HCT116 (cell line): ENCODE measurements at regions not wholly inside any gene's neighbourhood (a gene's known extent, or its start where the extent isn't known, plus 50 kb on each side); places are given as distances from the start of the nearest gene placed in this dataset.

Experiments used
- ATAC-seq: fragments of 200-7000 bp; cut with Tn5 transposase; 2 replicates; pipeline ENCODE4 v1.9.1; 2020; ENCODE audit warnings: mild to moderate bottlenecking, moderate library complexity
- BruUV-seq: library from RNA; stranded (reverse); fragments of 400-500 nt; replicated peaks from 2 replicates; lab custom pipeline; 2021; lab: Mats Ljungman, UMichigan
- CTCF ChIA-PET: fragments of 300-600 bp; sonication (Branson Sonifier 250); formaldehyde crosslinking; loops from one replicate; lab custom pipeline; 2021; ENCODE audit warnings: antibody characterized with exemption; lab: Charles Lee
- POLR2A ChIA-PET: fragments of 300-600, 350-600 bp; sonication (Branson Sonifier 250); formaldehyde crosslinking; loops from one replicate; lab custom pipeline; 2021; ENCODE audit warnings: antibody characterized with exemption; lab: Charles Lee
- RAD21 ChIA-PET, 2 experiments: fragments of 300-600 bp; sonication (Branson Sonifier 250); formaldehyde crosslinking; loops; one replicate each; lab custom pipeline; 2023; ENCODE audit warnings: low total read pairs in 2 of 2; ENCODE audit not compliant: uncharacterized antibody in 2 of 2, unreplicated experiment in 2 of 2, low non-redundant PET in 1 of 2; lab: Charles Lee
- DNase-seq: peaks from one replicate; pipeline ENCODE4 v3.0.0-alpha.2; 2010; ENCODE audit warnings: low read depth, low spot score
- H2AFZ ChIP-seq: fragments of 200-600 bp; shearing (Covaris generic), sonication (generic); 2 replicates; pipeline ENCODE4 v1.6.1; 2017; ENCODE audit warnings: low read depth, mixed run types, mixed read lengths, antibody characterized with exemption, low read length; ENCODE audit not compliant: poor library complexity, severe bottlenecking
- H3K27ac ChIP-seq: 2 replicates; pipeline ENCODE4 v1.5.1; 2012; ENCODE audit warnings: low read depth, low read length
- H3K27me3 ChIP-seq: fragments of 200-600 bp; sonication (generic); 2 replicates; pipeline ENCODE4 v1.6.1; 2016; ENCODE audit warnings: mixed run types, low read length, mixed read lengths; ENCODE audit not compliant: insufficient read depth
- H3K36me3 ChIP-seq, 2 experiments: fragments of 200-500 bp in 1 of 2; fragments of 200-600 bp in 1 of 2; sonication (Bioruptor generic) in 1 of 2; sonication (generic) in 1 of 2; 2 replicates each; pipeline versions ENCODE4 v1.5.1 to v1.6.1; 2014 to 2016; ENCODE audit warnings: low read length in 2 of 2, inconsistent platforms in 1 of 2, mixed read lengths in 1 of 2, mixed run types in 1 of 2; ENCODE audit not compliant: insufficient read depth in 2 of 2, control insufficient read depth in 1 of 2
- H3K4me1 ChIP-seq, 2 experiments: fragments of 200-600 bp in 1 of 2; sonication (generic) in 1 of 2; 2 replicates each; pipeline versions ENCODE4 v1.5.1 to v1.6.1; 2012 to 2017; ENCODE audit warnings: low read length in 2 of 2, inconsistent platforms in 1 of 2, mild to moderate bottlenecking in 1 of 2, mixed read lengths in 1 of 2, mixed run types in 1 of 2, moderate library complexity in 1 of 2; ENCODE audit not compliant: insufficient read depth in 2 of 2, control insufficient read depth in 1 of 2
- H3K4me2 ChIP-seq: fragments of 200-600 bp; sonication (generic); 2 replicates; pipeline ENCODE4 v1.6.1; 2017; ENCODE audit warnings: mixed run types, low read length, mixed read lengths
- H3K4me3 ChIP-seq, 2 experiments: fragments of 200-600 bp in 1 of 2; sonication (generic) in 1 of 2; replicated peaks in 1 of 2; 2 replicates each; pipeline ENCODE4 v1.5.1; 2011 to 2016; ENCODE audit warnings: low read length in 2 of 2, control low read depth in 1 of 2, low read depth in 1 of 2, mild to moderate bottlenecking in 1 of 2, mixed read lengths in 1 of 2, mixed run types in 1 of 2
- H3K79me2 ChIP-seq: fragments of 200-600 bp; sonication (generic); 2 replicates; pipeline ENCODE4 v1.6.1; 2017; ENCODE audit warnings: mild to moderate bottlenecking, mixed run types, low read length, moderate library complexity, mixed read lengths; ENCODE audit not compliant: insufficient read depth
- H3K9ac ChIP-seq: fragments of 200-600 bp; sonication (generic); 2 replicates; pipeline ENCODE4 v1.6.1; 2016; ENCODE audit warnings: low read length, mixed read lengths
- H3K9me2 ChIP-seq: fragments of 200-600 bp; sonication (generic), shearing (Covaris generic); 2 replicates; pipeline ENCODE4 v1.6.1; 2017; ENCODE audit warnings: mixed run types, mild to moderate bottlenecking, moderate library complexity; ENCODE audit not compliant: insufficient read depth
- H3K9me3 ChIP-seq, 2 experiments: fragments of 200-500 bp in 1 of 2; fragments of 200-600 bp in 1 of 2; sonication (Bioruptor generic) in 1 of 2; sonication (generic) in 1 of 2; 2 replicates each; pipeline ENCODE4 v1.6.1; 2014 to 2017; ENCODE audit warnings: low read length in 2 of 2, mixed read lengths in 2 of 2, inconsistent platforms in 1 of 2, low read depth in 1 of 2, mild to moderate bottlenecking in 1 of 2, mixed run types in 1 of 2, moderate library complexity in 1 of 2; ENCODE audit not compliant: control insufficient read depth in 1 of 2, insufficient read depth in 1 of 2
- H4K20me1 ChIP-seq: fragments of 200-600 bp; sonication (generic), shearing (Covaris generic); 2 replicates; pipeline ENCODE4 v1.6.1; 2017; ENCODE audit warnings: mixed run types, mild to moderate bottlenecking, moderate library complexity; ENCODE audit not compliant: insufficient read depth
- ATF3 ChIP-seq: IDR thresholded peaks from 2 replicates; pipeline ENCODE4 v1.6.1; 2012
- CBX3 ChIP-seq: IDR thresholded peaks from 2 replicates; pipeline ENCODE4 v1.6.1; 2012; ENCODE audit warnings: low read depth
- CEBPB ChIP-seq: IDR thresholded peaks from 2 replicates; pipeline ENCODE4 v1.6.1; 2012; ENCODE audit warnings: low read depth
- EGR1 ChIP-seq: IDR thresholded peaks from 2 replicates; pipeline ENCODE4 v1.6.1; 2012; ENCODE audit warnings: low read depth
- ELF1 ChIP-seq: IDR thresholded peaks from 2 replicates; pipeline ENCODE4 v1.6.1; 2012; ENCODE audit warnings: low read depth, borderline replicate concordance
- EZH2 ChIP-seq: fragments of 200-600 bp; sonication (generic); IDR thresholded peaks from 2 replicates; pipeline ENCODE4 v1.6.1; 2017; ENCODE audit warnings: antibody characterized with exemption, mixed run types
- EZH2phosphoT487 ChIP-seq: fragments of 200-600 bp; IDR thresholded peaks from 2 replicates; pipeline ENCODE4 v1.6.1; 2018; ENCODE audit warnings: antibody characterized with exemption, borderline replicate concordance
- FOSL1 ChIP-seq: IDR thresholded peaks from 2 replicates; pipeline ENCODE4 v1.6.1; 2012; ENCODE audit warnings: low read depth
- JUND ChIP-seq: IDR thresholded peaks from 2 replicates; pipeline ENCODE4 v1.6.1; 2012
- MAX ChIP-seq: IDR thresholded peaks from 2 replicates; pipeline ENCODE4 v1.6.1; 2012
- POLR2A ChIP-seq: IDR thresholded peaks from 2 replicates; pipeline ENCODE4 v1.7.0; 2011; ENCODE audit warnings: borderline replicate concordance; ENCODE audit not compliant: insufficient read depth, insufficient read length; ENCODE audit errors: extremely low read depth
- RAD21 ChIP-seq: IDR thresholded peaks from 2 replicates; pipeline ENCODE4 v1.6.1; 2012; ENCODE audit warnings: low read depth, mild to moderate bottlenecking
- SIN3A ChIP-seq: IDR thresholded peaks from 2 replicates; pipeline ENCODE4 v1.6.1; 2012; ENCODE audit warnings: low read depth
- SRF ChIP-seq: IDR thresholded peaks from 2 replicates; pipeline ENCODE4 v1.6.1; 2012; ENCODE audit warnings: low read depth
- TCF7L2 ChIP-seq: IDR thresholded peaks from 2 replicates; pipeline ENCODE4 v1.7.0; 2011; ENCODE audit warnings: borderline replicate concordance, inconsistent platforms; ENCODE audit not compliant: insufficient read depth, insufficient read length; ENCODE audit errors: extremely low read depth
- YY1 ChIP-seq: IDR thresholded peaks from 2 replicates; pipeline ENCODE4 v1.6.1; 2011; ENCODE audit warnings: low read length, low read depth, moderate library complexity, mild to moderate bottlenecking; ENCODE audit not compliant: insufficient replicate concordance; ENCODE audit errors: extremely low read depth
- ZBTB33 ChIP-seq: IDR thresholded peaks from 2 replicates; pipeline ENCODE4 v1.6.1; 2011; ENCODE audit warnings: mild to moderate bottlenecking, low read length, moderate library complexity; ENCODE audit not compliant: insufficient replicate concordance; ENCODE audit errors: extremely low read depth
- ZFX ChIP-seq: fragments of 450-650 bp; IDR thresholded peaks from 2 replicates; pipeline ENCODE4 v1.6.1; 2017
- intact Hi-C: fragments of 100-400 bp; cut with micrococcal nuclease; formaldehyde crosslinking; loops from 2 replicates; pipeline ENCODE4 v1.10.0; 2022

GRCh38 chr2:160634436-160634835 is 140.8 kb upstream of the RBMS1 start:
- H3K36me3 ChIP-seq: no peaks in the 10 kb centered on the region
- H3K4me2 ChIP-seq: no peak overlapping the region
- DNase-seq (no peak), ATAC-seq (no peak)
- no peak for TF ChIP-seq CEBPB
- TF ChIP-seq EZH2phosphoT487: no peak
- TF ChIP-seq ELF1: no peak
- no peak overlapping the region for H2AFZ ChIP-seq
- no peaks in the 10 kb centered on the region for H3K79me2 ChIP-seq
- H3K27me3 ChIP-seq: no peaks in the 10 kb centered on the region
- H3K4me1 ChIP-seq: no peaks in the 10 kb centered on the region
- intact Hi-C loops: no loop called here
- H3K27ac ChIP-seq: no peak overlapping the region
- H3K9me2 ChIP-seq: no peaks in the 10 kb centered on the region
- POLR2A ChIA-PET: no interaction called here
- CTCF ChIA-PET: no interaction called here
- RAD21 ChIA-PET: no interaction called here
- H3K4me3 ChIP-seq: no peak overlapping the region
- H4K20me1 ChIP-seq: no peaks in the 10 kb centered on the region
- no peak overlapping the region for H3K9ac ChIP-seq
- no TSS peak for BruUV-seq
- H3K9me3 ChIP-seq: no peaks in the 10 kb centered on the region

- Histone ChIP-seq H3K9me2 (no peaks in the 10 kb centered on the region), H3K4me1 (no peaks in the 10 kb centered on the region), H3K27me3 (no peaks in the 10 kb centered on the region), H2AFZ (no peak overlapping the region), H3K9me3 (peaks cover 0 to 7% of the 10 kb centered on the region in 2 experiments; a peak in 1 of 4 replicates), H3K9ac (no peak overlapping the region), H3K79me2 (no peaks in the 10 kb centered on the region), H4K20me1 (no peaks in the 10 kb centered on the region), H3K4me2 (no peak overlapping the region), H3K27ac (no peak overlapping the region), H3K36me3 (no peaks in the 10 kb centered on the region), H3K4me3 (no peak overlapping the region)
- BruUV-seq: no TSS peak
- ChIA-PET CTCF (no interaction called here), POLR2A (no interaction called here), RAD21 (no interaction called here)
- no peak for ATAC-seq
- DNase-seq: no peak
- TF ChIP-seq YY1 (no peak), RAD21 (no peak), ATF3 (no peak), EZH2 (no peak), ZBTB33 (no peak), SIN3A (no peak), SRF (no peak), EGR1 (no peak), JUND (no peak), ZFX (no peak), POLR2A (no peak), TCF7L2 (no peak), FOSL1 (no peak), MAX (no peak), ELF1 (no peak), CBX3 (no peak)
- intact Hi-C loops: no loop called here
Observed at GRCh38 chr2:160635488-160635887, 141.9 kb upstream of the RBMS1 start.
